Mucosa of descending colon (tissue), 3 donors: ENCODE measurements at regions not wholly inside any gene's neighbourhood (a gene's known extent, or its start where the extent isn't known, plus 50 kb on each side); places are given as distances from the start of the nearest gene placed in this dataset.
A peak's percentile ranks its signal among the peaks of the same experiment; 100 is the strongest.

ENCODE experiments used
- ATAC-seq: fragments of 200-7000 bp; cut with Tn5 transposase; one replicate; pipeline ENCODE4 v1.9.1; 2020; ENCODE audit warnings: mild to moderate bottlenecking, moderate library complexity
- DNase-seq, 3 donors: peaks; one replicate each; pipeline ENCODE4 v3.0.0-alpha.2; 2020
- H3K36me3 ChIP-seq: fragments of 200-600 bp; one replicate; pipeline ENCODE4 v1.8.0; 2021; ENCODE audit warnings: low read depth, mild to moderate bottlenecking
- H3K4me1 ChIP-seq: fragments of 200-600 bp; one replicate; pipeline ENCODE4 v1.8.0; 2021; ENCODE audit warnings: low read depth, mild to moderate bottlenecking
- H3K4me3 ChIP-seq: fragments of 200-600 bp; one replicate; pipeline ENCODE4 v1.8.0; 2021; ENCODE audit warnings: mild to moderate bottlenecking
- H3K9me3 ChIP-seq: fragments of 200-600 bp; one replicate; pipeline ENCODE4 v1.8.0; 2021; ENCODE audit warnings: mild to moderate bottlenecking
- CTCF ChIP-seq: fragments of 200-600 bp; IDR thresholded peaks from one replicate; pipeline ENCODE4 v1.8.0; 2022; ENCODE audit warnings: antibody characterized with exemption, mild to moderate bottlenecking
- intact Hi-C, 2 donors: fragments of 100-400 bp; cut with DNase I in 1 of 2; cut with micrococcal nuclease in 1 of 2; formaldehyde crosslinking; loops; one replicate each; pipeline versions ENCODE4 v1.11.0 to v1.11.1; 2022; cut with DNase I, micrococcal nuclease
- donor health status: DM: no; HTN: no; CAD: no; lungs with moderate emphysema.
- donor health status: DM: no; HTN: no; CAD: no.
- donor health status: DM: no; HTN: yes; CAD: no.

GRCh38 chr10:3964516-3964915 lies 179.5 kb upstream of the KLF6 start:
- Histone ChIP-seq H3K4me1 (peaks cover 5% of the 10 kb centered on the region), H3K9me3 (no peaks in the 10 kb centered on the region), H3K36me3 (no peaks in the 10 kb centered on the region), H3K4me3 (no peak overlapping the region)
- no peak for DNase-seq
- ATAC-seq: no peak
- no peak for TF ChIP-seq CTCF
- intact Hi-C loops: no loop called here

GRCh38 chr10:3963191-3963673 lies 178.2 kb upstream of the KLF6 start:
- Histone ChIP-seq H3K4me1 (no peaks in the 10 kb centered on the region), H3K36me3 (no peaks in the 10 kb centered on the region), H3K9me3 (no peaks in the 10 kb centered on the region), H3K4me3 (no peak overlapping the region)
- DNase-seq (peak in 2 of 3 donors; percentile 55 to 68), ATAC-seq (peak; percentile 91)
- intact Hi-C loops: no loop called here
- no peak for TF ChIP-seq CTCF

- TF ChIP-seq CTCF: no peak
- Histone ChIP-seq H3K36me3 (no peaks in the 10 kb centered on the region), H3K9me3 (no peaks in the 10 kb centered on the region), H3K4me3 (no peak overlapping the region), H3K4me1 (no peaks in the 10 kb centered on the region)
- intact Hi-C loops: no loop called here
- no peak for DNase-seq
- peak; percentile 35 for ATAC-seq
Measured at GRCh38 chr10:3961082-3961481, 176.1 kb upstream of the KLF6 start.

GRCh38 chr10:3960496-3960895 lies 175.5 kb upstream of the KLF6 start:
- no peak for TF ChIP-seq CTCF
- H3K9me3 ChIP-seq: no peaks in the 10 kb centered on the region
- intact Hi-C loops: no loop called here

GRCh38 chr10:3959370-3960325 lies 174.6 kb upstream of the KLF6 start:
- H3K4me1 ChIP-seq: no peaks in the 10 kb centered on the region
- no peaks in the 10 kb centered on the region for H3K9me3 ChIP-seq
- DNase-seq (no peak), ATAC-seq (no peak)
- H3K36me3 ChIP-seq: no peaks in the 10 kb centered on the region
- H3K4me3 ChIP-seq: no peak overlapping the region
- intact Hi-C loops: no loop called here
- TF ChIP-seq CTCF: no peak

More at GRCh38 chr10:3960496-3960895, 175.5 kb upstream of the KLF6 start:
- no peak overlapping the region for H3K4me3 ChIP-seq
- DNase-seq (no peak), ATAC-seq (no peak)
- H3K4me1 ChIP-seq: no peaks in the 10 kb centered on the region
- no peaks in the 10 kb centered on the region for H3K36me3 ChIP-seq
